ENCODE measurements at regions not wholly inside any gene's neighbourhood (a gene's known extent, or its start where the extent isn't known, plus 50 kb on each side); places are given as distances from the start of the nearest gene placed in this dataset.

DNA sequence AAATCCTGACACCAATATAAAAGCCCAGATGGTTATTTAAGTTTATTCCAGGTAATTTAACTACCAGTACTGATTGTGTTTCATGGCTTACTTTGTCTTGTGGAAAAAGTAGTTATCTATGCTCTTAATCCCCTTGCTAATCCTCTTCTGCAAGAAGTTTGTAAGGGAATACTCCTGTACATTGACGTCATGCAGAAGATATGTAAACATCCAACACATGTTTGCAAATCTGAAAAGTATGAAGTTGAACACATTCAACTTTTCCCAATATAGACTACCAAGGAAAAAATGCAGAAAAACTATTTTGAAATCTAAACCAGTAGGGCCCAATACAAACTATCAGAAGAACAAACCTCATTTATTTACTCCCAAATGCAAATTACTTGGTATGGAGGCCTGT, 56.3 kb upstream of the ELL2 start:
- TF ChIP-seq, protein P1, sequence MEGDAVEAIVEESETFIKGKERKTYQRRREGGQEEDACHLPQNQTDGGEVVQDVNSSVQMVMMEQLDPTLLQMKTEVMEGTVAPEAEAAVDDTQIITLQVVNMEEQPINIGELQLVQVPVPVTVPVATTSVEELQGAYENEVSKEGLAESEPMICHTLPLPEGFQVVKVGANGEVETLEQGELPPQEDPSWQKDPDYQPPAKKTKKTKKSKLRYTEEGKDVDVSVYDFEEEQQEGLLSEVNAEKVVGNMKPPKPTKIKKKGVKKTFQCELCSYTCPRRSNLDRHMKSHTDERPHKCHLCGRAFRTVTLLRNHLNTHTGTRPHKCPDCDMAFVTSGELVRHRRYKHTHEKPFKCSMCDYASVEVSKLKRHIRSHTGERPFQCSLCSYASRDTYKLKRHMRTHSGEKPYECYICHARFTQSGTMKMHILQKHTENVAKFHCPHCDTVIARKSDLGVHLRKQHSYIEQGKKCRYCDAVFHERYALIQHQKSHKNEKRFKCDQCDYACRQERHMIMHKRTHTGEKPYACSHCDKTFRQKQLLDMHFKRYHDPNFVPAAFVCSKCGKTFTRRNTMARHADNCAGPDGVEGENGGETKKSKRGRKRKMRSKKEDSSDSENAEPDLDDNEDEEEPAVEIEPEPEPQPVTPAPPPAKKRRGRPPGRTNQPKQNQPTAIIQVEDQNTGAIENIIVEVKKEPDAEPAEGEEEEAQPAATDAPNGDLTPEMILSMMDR (IDR thresholded peaks at IDR 0.05; ENCODE audit: insufficient read depth, low read length), result no peak
- TF ChIP-seq SPI1 (IDR thresholded peaks at IDR 0.05; ENCODE audit: borderline replicate concordance, low read depth) (no peak), POLR2AphosphoS5 (IDR thresholded peaks at IDR 0.05; ENCODE audit: low read depth) (no peak)
